ENCODE measurements at regions not wholly inside any gene's neighbourhood (a gene's known extent, or its start where the extent isn't known, plus 50 kb on each side); places are given as distances from the start of the nearest gene placed in this dataset.
"Not testable (repeated sequence)": the region's sequence is repeated elsewhere in the genome, so short reads cannot be mapped to it uniquely, and the experiment has no call there.

- Mint-ChIP-seq H3K4me1 (peaks cover 0 to 2% (median 0%) of the 10 kb centered on the region in 7 donors), H3K27me3 (peaks cover 7 to 19% (median 9%) of the 10 kb centered on the region in 5 donors), H3K36me3 (peaks cover 0 to 4% (median 0%) of the 10 kb centered on the region in 5 donors), H3K27ac (no peak overlapping the region), H3K9me3 (peaks cover 0 to 8% (median 0%) of the 10 kb centered on the region in 11 donors), H3K4me3 (no peak overlapping the region)
- Histone ChIP-seq H3K4me3 (ENCODE audit: low read length) (no peak overlapping the region), H3K36me3 (ENCODE audit: control insufficient read depth in 2 of 3, insufficient read depth in 3 of 3, low read length in 3 of 3) (no peaks in the 10 kb centered on the region), H3K27me3 (ENCODE audit: control insufficient read depth in 2 of 2, insufficient read depth in 2 of 2, low read length in 2 of 2) (no peaks in the 10 kb centered on the region), H3K9me3 (ENCODE audit: control insufficient read depth in 2 of 3, low read length in 3 of 3) (no peaks in the 10 kb centered on the region), H3K27ac (ENCODE audit: low read depth, low read length) (no peak overlapping the region), H3K4me1 (ENCODE audit: control insufficient read depth in 2 of 2, insufficient read depth in 2 of 2, low read length in 2 of 2) (no peaks in the 10 kb centered on the region)
- POLR2A ChIA-PET, result no interaction called here
- DNase-seq (no peak), ATAC-seq (no peak)
- CTCF ChIA-PET, result no interaction called here
- intact Hi-C loops (cut with micrococcal nuclease), result no loop called here
Measured at GRCh38 chr18:26631135-26631534, 82.8 kb upstream of the KCTD1 start.

GRCh38 chr18:26630596-26630995 is 82.2 kb upstream of the KCTD1 start:
- Histone ChIP-seq H3K4me1 (ENCODE audit: control insufficient read depth in 2 of 2, insufficient read depth in 2 of 2, low read length in 2 of 2) (no peaks in the 10 kb centered on the region), H3K27ac (ENCODE audit: low read depth, low read length) (no peak overlapping the region), H3K4me3 (ENCODE audit: low read length) (no peak overlapping the region), H3K27me3 (ENCODE audit: control insufficient read depth in 2 of 2, insufficient read depth in 2 of 2, low read length in 2 of 2) (no peaks in the 10 kb centered on the region), H3K36me3 (ENCODE audit: control insufficient read depth in 2 of 3, insufficient read depth in 3 of 3, low read length in 3 of 3) (no peaks in the 10 kb centered on the region), H3K9me3 (ENCODE audit: control insufficient read depth in 2 of 3, low read length in 3 of 3) (peaks cover 0 to 5% (median 0%) of the 10 kb centered on the region in 3 experiments)
- Mint-ChIP-seq H3K9me3 (peaks cover 0 to 10% (median 3%) of the 10 kb centered on the region in 11 donors), H3K36me3 (peaks cover 0 to 4% (median 0%) of the 10 kb centered on the region in 5 donors), H3K4me3 (no peak overlapping the region), H3K27me3 (peaks cover 8 to 16% (median 10%) of the 10 kb centered on the region in 5 donors), H3K27ac (no peak overlapping the region), H3K4me1 (no peaks in the 10 kb centered on the region)
- ChIA-PET POLR2A (no interaction called here), CTCF (no interaction called here)
- intact Hi-C loops (cut with micrococcal nuclease), result no loop called here
- DNase-seq (no peak), ATAC-seq (no peak)

- no peaks in the 10 kb centered on the region for H3K4me1 ChIP-seq (ENCODE audit: control insufficient read depth in 2 of 2, insufficient read depth in 2 of 2, low read length in 2 of 2)
- no peak for DNase-seq
- peaks cover 8 to 34% (median 19%) of the 10 kb centered on the region in 11 donors for H3K9me3 Mint-ChIP-seq
- CTCF ChIA-PET, result no interaction called here
- H3K4me3 ChIP-seq (ENCODE audit: low read length), result no peak overlapping the region
- intact Hi-C loops (cut with micrococcal nuclease), result no loop called here
- H3K27ac Mint-ChIP-seq, result no peak overlapping the region
- peaks cover 5 to 14% (median 12%) of the 10 kb centered on the region in 5 donors for H3K27me3 Mint-ChIP-seq
- no peaks in the 10 kb centered on the region for H3K4me1 Mint-ChIP-seq
- POLR2A ChIA-PET, result no interaction called here
- H3K27ac ChIP-seq (ENCODE audit: low read depth, low read length), result no peak overlapping the region
- peaks cover 0 to 9% (median 0%) of the 10 kb centered on the region in 3 experiments for H3K9me3 ChIP-seq (ENCODE audit: control insufficient read depth in 2 of 3, low read length in 3 of 3)
- H3K27me3 ChIP-seq (ENCODE audit: control insufficient read depth in 2 of 2, insufficient read depth in 2 of 2, low read length in 2 of 2), result no peaks in the 10 kb centered on the region
- H3K4me3 Mint-ChIP-seq, result no peak overlapping the region
- no peak for ATAC-seq
- H3K36me3 Mint-ChIP-seq, result peaks cover 0 to 11% (median 6%) of the 10 kb centered on the region in 5 donors
- no peaks in the 10 kb centered on the region for H3K36me3 ChIP-seq (ENCODE audit: control insufficient read depth in 2 of 3, insufficient read depth in 3 of 3, low read length in 3 of 3)
Measured at GRCh38 chr18:26628017-26628416, 79.7 kb upstream of the KCTD1 start.

GRCh38 chr18:26624443-26624842 is 76.1 kb upstream of the KCTD1 start:
- ChIA-PET CTCF (no interaction called here), POLR2A (no interaction called here)
- H3K27me3 Mint-ChIP-seq, result peaks cover 5 to 27% (median 21%) of the 10 kb centered on the region in 5 donors
- Histone ChIP-seq H3K27ac (ENCODE audit: low read depth, low read length) (no peak overlapping the region), H3K4me1 (ENCODE audit: control insufficient read depth in 2 of 2, insufficient read depth in 2 of 2, low read length in 2 of 2) (no peaks in the 10 kb centered on the region), H3K9me3 (ENCODE audit: control insufficient read depth in 2 of 3, low read length in 3 of 3) (peaks cover 0 to 9% (median 0%) of the 10 kb centered on the region in 3 experiments), H3K36me3 (ENCODE audit: control insufficient read depth in 2 of 3, insufficient read depth in 3 of 3, low read length in 3 of 3) (no peaks in the 10 kb centered on the region), H3K4me3 (ENCODE audit: low read length) (no peak overlapping the region), H3K27me3 (ENCODE audit: control insufficient read depth in 2 of 2, insufficient read depth in 2 of 2, low read length in 2 of 2) (no peaks in the 10 kb centered on the region)
- no peaks in the 10 kb centered on the region for H3K4me1 Mint-ChIP-seq
- intact Hi-C loops (cut with micrococcal nuclease), result loop anchor here in 1 of 2 donors (5.0 kb wide), 1 partner anchor 378 kb away; no protein-coding TSS in a partner anchor
- DNase-seq (no peak), ATAC-seq (no peak)
- H3K9me3 Mint-ChIP-seq, result peaks cover 8 to 46% (median 20%) of the 10 kb centered on the region in 11 donors
- H3K4me3 Mint-ChIP-seq, result no peak overlapping the region
- peaks cover 0 to 11% (median 6%) of the 10 kb centered on the region in 5 donors for H3K36me3 Mint-ChIP-seq
- no peak overlapping the region for H3K27ac Mint-ChIP-seq

GRCh38 chr18:26623314-26623713 is 75.0 kb upstream of the KCTD1 start:
- H3K4me3 ChIP-seq (ENCODE audit: low read length); H3K4me3 Mint-ChIP-seq; H3K36me3 ChIP-seq (ENCODE audit: control insufficient read depth in 2 of 3, insufficient read depth in 3 of 3, low read length in 3 of 3); CTCF ChIA-PET; H3K27ac Mint-ChIP-seq; H3K27ac ChIP-seq (ENCODE audit: low read depth, low read length); H3K9me3 ChIP-seq (ENCODE audit: control insufficient read depth in 2 of 3, low read length in 3 of 3); H3K4me1 Mint-ChIP-seq; ATAC-seq; H3K27me3 ChIP-seq (ENCODE audit: control insufficient read depth in 2 of 2, insufficient read depth in 2 of 2, low read length in 2 of 2); H3K4me1 ChIP-seq (ENCODE audit: control insufficient read depth in 2 of 2, insufficient read depth in 2 of 2, low read length in 2 of 2); DNase-seq; POLR2A ChIA-PET: not testable (repeated sequence)
- peaks cover 0 to 11% (median 5%) of the 10 kb centered on the region in 5 donors for H3K36me3 Mint-ChIP-seq
- peaks cover 8 to 46% (median 20%) of the 10 kb centered on the region in 11 donors for H3K9me3 Mint-ChIP-seq
- peaks cover 0 to 20% (median 14%) of the 10 kb centered on the region in 5 donors for H3K27me3 Mint-ChIP-seq
- intact Hi-C loops (cut with micrococcal nuclease), result loop anchor here in 1 of 2 donors (5.0 kb wide), 1 partner anchor 379 kb away; no protein-coding TSS in a partner anchor

GRCh38 chr18:26621161-26622026 is 73.0 kb upstream of the KCTD1 start:
- intact Hi-C loops (cut with micrococcal nuclease), result loop anchor here in 1 of 2 donors (2.0 to 5.0 kb wide), 2 partner anchors 27 to 381 kb away; no protein-coding TSS in a partner anchor
- no peak overlapping the region for H3K27ac Mint-ChIP-seq
- H3K9me3 Mint-ChIP-seq, result peaks cover 8 to 38% (median 20%) of the 10 kb centered on the region in 11 donors
- peak; percentile 62 for ATAC-seq
- ChIA-PET CTCF (no interaction called here), POLR2A (no interaction called here)
- peak in 1 of 9 donors; percentile 23 for DNase-seq
- no peaks in the 10 kb centered on the region for H3K4me1 ChIP-seq (ENCODE audit: control insufficient read depth in 2 of 2, insufficient read depth in 2 of 2, low read length in 2 of 2)
- peaks cover 0 to 11% (median 5%) of the 10 kb centered on the region in 5 donors for H3K36me3 Mint-ChIP-seq
- H3K4me3 ChIP-seq (ENCODE audit: low read length), result no peak overlapping the region
- H3K27ac ChIP-seq (ENCODE audit: low read depth, low read length), result no peak overlapping the region
- H3K4me3 Mint-ChIP-seq, result peak overlapping the region in 3 of 10 donors; percentile 46 to 65 (median 49)
- H3K9me3 ChIP-seq (ENCODE audit: control insufficient read depth in 2 of 3, low read length in 3 of 3), result peaks cover 0 to 9% (median 0%) of the 10 kb centered on the region in 3 experiments
- no peaks in the 10 kb centered on the region for H3K4me1 Mint-ChIP-seq
- H3K36me3 ChIP-seq (ENCODE audit: control insufficient read depth in 2 of 3, insufficient read depth in 3 of 3, low read length in 3 of 3), result no peaks in the 10 kb centered on the region
- H3K27me3 Mint-ChIP-seq, result peaks cover 2 to 26% (median 20%) of the 10 kb centered on the region in 5 donors
- no peaks in the 10 kb centered on the region for H3K27me3 ChIP-seq (ENCODE audit: control insufficient read depth in 2 of 2, insufficient read depth in 2 of 2, low read length in 2 of 2)

Measured in naive thymus-derived CD4-positive, alpha-beta T cell (primary cell).